NCI-H748 (cell line): ENCODE measurements at regions not wholly inside any gene's neighbourhood (a gene's known extent, or its start where the extent isn't known, plus 50 kb on each side); places are given as distances from the start of the nearest gene placed in this dataset.

ENCODE experiments used
- DNase-seq: peaks from one replicate; lab custom pipeline; 2025; ENCODE audit not compliant: unreplicated experiment; lab: John Stamatoyannopoulos, UW

- no peak for DNase-seq
Observed at GRCh38 chr11:45062115-45062514, 84.3 kb upstream of the PRDM11 start.

- DNase-seq = peak; percentile 11
Observed at GRCh38 chr11:45062974-45063635, 83.3 kb upstream of the PRDM11 start.

GRCh38 chr11:45063669-45064068, 82.8 kb upstream of the PRDM11 start:
- DNase-seq = no peak

- no peak for DNase-seq
Observed at GRCh38 chr11:45067966-45068365, 78.5 kb upstream of the PRDM11 start.

GRCh38 chr11:45071232-45071631, 75.2 kb upstream of the PRDM11 start:
- DNase-seq = no peak

DNA sequence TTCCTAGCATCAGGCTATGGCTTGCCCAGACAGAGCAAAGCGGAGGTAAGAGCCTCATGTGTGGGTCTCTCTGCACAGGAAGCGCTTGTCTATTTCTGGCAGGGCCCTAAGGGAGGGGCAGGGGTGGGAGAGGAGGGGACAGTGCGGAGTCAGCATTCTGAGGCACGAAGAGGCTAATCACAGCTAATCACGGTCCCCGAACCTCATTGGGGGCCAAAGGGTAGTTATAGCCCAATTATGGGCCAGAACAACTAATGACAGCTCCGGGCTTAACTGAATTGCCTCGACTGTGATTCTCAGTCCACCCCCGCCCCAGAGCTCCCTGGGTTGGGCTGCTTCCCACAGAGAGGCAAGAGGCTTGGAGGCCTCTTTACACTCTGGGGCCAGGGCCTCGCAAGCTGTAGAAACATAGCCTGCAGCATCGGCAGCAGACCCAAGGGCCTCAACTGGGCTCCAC, 72.7 kb upstream of the PRDM11 start:
- DNase-seq = no peak

- no peak for DNase-seq
Observed at GRCh38 chr11:45075519-45075918, 70.9 kb upstream of the PRDM11 start.

DNA sequence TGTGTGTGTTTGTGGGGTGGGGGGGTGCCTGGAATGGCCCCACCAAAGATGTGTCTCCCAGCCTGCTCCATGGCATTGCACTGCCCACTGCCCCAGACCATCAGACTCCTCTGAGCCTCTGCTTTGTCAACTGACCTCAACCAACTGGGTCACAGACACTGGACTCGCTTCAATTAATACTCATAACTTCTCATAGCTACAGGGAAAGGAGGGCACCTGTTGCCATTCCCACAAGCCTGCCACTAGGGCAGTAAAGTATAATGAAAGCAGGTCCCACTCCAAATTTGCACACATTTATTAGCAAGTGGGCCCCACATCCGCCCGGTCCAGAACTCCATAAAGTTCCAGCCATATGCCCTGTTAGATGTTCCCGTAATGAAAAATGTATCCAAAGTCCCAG, 70.5 kb upstream of the PRDM11 start:
- no peak for DNase-seq

- no peak for DNase-seq
Observed at GRCh38 chr11:45076761-45077160, 69.7 kb upstream of the PRDM11 start.

DNA sequence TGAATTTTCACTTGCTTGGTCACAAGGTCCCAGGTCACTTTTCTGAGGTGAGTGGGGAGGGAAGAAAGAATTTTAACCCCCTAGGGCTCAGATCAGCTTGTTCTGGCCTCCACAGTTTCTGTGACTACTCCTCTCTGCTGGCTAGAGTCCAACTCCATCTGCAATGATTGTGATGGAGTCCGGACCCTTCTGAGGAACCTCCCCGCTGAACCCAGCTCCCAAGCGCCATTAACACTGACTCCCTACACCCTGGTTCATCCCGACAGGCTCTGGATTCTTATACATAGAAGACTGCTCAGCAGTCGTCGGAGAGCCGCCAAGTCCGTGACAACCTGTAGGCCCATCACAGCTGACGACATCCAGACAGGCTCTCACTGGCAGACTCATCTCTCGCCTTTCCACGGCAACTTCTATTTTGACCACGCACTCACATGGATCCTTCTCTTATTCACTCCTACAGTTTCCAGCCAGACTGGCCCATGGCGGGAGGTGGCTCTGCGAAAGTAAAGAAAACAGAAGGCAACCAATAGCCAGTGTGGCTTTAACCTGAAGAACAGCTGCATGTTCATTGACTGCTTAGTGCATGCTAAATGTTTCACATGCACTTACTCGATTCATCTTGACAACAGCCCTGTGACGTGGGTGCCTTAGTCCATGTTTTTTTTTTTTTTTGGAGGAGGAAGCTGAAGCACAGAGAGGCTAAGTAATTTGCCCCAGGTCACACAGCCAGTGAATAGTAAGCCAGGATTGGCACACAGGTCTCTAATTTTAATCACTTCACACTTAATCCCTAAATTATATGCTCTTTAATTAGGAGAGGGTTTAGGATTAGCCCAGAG, 68.0 kb upstream of the PRDM11 start:
- DNase-seq = no peak

DNA sequence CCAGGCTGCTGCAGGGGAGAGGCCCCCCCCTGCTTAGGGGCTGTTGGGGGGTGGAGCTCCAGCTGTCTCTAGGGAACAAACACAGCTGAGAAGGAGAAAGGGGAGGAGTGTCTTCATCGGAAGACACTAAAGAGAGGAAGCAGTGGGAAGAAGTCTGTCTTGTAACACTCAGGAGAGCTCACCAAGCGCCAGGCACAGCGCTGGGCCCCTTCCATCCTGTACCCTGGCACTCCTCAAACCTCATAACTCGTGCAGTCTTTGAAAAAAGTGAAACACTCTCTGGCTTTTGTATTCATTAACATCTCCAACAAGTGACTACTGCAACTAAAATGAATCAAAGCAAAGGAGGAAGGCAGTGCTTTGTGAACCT, 67.4 kb upstream of the PRDM11 start:
- no peak for DNase-seq

DNA sequence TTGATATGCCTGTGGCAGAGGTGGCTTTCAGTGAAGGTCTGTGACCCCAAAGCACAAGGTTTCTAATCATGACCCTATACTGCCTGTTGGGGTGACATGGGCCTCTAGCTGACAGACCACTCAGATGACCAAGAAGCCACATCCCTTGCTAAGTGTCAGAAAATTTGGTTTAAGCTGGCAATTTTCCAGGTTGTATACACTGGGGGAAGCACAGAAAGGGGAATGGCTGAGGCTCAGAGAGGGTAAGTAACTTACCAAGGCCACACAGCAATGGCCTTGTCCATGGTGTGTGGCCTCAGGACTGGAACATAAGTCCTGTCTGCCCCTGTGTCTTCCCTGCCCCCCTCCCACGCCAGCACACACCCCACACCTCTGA, 66.9 kb upstream of the PRDM11 start:
- no peak for DNase-seq

DNA sequence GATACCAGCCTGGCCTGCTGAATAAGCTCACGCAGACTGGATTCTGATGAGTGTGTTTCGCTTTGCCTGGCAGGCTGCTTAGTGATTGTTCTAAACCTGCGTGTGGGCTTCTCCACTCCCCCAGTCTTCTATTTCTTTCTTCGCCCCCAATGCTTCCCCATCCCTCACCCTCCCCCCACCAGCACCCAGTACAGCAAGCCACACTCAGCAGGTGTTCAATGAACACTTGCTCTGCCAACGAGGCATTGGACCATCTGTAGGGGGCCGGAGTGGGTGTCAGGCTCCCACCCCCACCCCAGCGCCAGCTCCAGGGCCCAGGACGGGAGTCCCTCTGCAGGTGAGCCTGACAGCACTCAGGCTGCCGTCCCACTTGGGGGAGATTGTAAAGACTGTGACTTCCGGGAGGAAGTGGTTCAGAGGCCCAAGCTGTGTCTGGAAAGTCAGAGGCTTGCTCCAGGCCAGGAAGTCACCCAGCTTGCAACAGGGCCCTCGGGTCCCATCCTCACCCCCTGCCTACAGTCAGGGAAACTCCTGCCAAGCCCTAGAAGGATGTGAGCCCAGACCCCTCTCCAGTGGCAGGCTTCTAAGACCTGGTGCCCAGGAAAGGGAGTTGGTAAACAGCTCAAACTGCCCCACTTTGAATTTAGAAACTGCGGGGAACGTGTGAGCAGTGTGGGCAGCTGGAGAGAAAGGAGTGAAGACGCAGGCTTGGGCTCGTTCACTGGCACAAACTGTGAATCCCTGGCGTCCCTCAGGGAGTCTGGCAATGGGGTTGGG, 66.3 kb upstream of the PRDM11 start:
- no peak for DNase-seq

DNA sequence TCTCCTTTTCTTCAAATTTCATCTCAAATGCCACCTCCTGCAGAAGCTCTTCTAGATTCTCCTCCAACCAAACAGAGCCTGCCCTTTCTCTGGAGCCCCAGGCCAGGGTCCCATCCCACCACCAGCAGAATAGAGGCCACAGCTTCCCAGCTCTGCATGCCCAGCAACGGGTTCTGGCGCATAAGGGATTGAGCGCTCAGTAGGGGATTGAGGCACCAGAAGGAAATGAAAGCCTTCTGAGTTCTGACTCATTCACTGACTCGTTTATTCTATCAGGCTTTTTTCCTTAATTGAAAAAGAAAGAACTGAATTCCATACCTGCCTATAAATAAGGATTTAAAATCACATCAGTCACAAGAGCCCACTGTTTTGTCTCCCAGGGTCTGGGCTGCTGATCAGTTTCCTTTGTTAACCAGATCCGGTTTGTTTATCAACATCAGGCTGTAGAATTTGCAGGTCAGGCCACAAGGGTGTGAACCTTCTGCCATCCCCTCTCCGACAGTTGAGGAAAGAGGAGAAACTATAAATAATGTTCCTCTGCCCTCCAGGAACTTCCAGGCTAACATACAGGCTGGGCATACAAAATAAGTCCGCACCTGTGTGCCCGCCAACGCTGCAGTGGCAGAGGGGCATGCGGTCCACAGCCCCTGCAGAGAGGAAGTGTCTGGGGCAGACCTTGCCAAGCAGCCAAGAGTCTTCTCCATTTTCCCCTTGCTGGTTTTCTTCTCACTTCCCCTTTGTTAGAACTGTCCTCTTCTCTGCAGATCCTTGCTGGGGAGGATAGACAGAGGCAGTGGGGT, 63.5 kb upstream of the PRDM11 start:
- no peak for DNase-seq

DNA sequence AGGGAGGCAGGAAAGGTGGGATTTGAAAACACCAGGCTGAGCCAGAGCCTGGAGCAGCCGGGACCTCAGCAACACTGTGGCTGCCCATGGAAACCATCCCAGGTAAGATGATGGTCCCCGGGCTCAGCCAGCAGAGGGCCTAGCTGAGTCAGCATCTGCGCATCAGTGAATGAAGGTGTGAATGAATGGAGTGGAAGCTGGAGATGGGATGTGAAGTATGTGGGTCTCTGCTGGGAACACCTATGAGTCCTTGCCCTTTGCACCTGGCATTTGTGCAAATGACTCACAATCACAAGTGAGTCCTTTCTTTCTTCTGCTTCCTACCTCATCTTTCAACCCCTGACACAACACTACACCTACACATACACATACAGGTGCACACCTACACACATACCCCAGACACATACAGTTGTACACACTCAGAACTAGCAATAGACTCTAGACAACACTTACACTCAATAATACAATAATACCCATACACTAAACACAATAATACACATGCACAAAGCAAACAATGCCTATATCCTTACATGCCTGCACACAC, 62.8 kb upstream of the PRDM11 start:
- DNase-seq = peak; percentile 31

DNA sequence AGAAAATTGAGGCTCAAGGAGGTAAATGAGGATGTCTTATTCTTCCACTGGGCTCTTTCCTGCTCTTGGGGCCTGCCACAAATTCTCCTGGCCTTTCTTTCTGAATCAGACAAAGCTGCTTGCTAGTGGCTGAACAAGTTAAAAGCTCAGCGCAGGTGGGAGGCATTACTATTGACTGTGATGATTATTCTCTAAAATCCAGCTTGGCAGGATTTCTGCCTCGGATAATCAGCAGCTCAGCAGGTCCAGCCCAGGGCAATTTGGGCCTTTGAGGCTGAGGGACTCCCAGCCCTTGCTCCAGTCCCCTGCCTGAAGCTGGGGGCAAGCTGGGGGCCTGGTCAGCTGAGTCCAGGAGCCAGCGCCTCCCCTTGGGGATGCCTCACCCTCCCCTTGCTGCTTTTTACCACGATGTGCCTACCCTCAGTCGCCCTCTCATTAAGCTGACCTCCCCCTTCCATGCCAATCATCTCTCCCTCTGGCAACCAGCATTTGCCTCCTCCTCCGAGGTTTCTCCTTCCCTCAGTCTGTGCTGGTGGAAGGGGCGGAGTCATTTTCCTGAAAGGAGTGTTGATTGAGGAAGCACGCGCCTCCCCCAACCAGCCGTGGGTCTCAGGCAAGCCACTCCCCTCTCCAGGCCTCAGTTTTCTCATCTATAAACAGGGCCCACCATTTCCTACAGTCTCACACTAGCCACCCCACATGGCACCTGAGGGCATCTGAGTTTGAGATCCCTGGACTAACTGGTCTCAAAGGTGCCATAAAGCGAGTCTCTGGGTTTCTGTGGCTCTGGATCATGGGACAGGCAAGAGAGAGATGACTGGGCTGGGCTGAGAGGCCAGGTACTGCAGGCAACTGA, 60.6 kb upstream of the PRDM11 start:
- DNase-seq = no peak

- no peak for DNase-seq
Observed at GRCh38 chr11:45086526-45086925, 59.9 kb upstream of the PRDM11 start.

DNA sequence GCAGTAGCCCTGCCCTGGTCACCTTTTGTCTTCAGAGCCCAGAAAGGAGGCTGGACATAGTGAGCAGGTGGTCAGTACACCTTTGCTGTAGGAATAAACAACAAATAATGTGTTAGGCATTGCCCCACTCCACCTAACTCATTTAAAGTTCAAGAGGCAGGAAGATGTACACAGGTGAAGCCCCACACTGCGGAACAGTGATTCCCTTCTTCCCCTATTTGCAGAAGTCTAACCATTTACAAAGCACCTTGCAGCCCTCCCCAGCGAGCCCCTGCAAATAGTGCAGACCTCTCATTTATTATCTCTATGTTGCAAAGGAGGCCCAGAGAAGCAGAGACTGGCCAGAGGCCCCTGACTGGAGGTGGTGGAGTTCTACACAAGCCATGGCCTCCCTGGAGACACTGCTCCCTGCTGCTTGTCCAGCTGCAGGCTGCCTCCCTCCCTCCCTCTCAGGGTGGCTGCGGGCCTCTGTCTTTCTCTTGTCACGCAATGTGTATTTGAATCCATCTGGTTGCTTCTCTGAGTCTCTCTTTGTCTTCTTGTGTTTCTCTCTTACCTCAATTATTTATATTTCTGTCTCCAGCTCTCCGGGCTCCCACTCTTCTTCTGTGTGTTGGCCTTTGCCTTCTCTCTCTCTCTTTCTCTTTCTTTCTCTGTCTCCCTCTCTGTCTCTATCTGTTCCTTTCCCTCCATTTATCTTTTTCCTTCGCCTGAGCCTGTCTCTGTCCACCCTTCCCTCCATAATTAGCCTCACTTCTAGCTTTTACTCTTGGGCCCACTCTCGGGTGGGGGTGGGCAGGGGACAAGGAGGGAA, 59.1 kb upstream of the PRDM11 start:
- DNase-seq = peak; percentile 19

DNA sequence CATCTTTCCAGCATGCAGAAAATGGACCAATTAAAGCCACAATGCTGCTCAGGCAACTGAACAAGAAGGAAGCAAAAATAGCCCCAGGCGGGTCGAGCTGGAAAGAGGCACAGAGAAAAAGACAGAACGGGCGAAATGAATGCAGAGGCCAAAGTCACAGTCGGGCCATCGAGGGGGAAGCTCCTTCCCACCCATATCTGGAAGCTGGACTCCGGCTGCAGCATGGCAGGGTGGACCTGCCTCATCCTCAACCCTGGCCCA, 58.6 kb upstream of the PRDM11 start:
- no peak for DNase-seq
